Right cardiac atrium (tissue), 5 donors: ENCODE measurements at regions not wholly inside any gene's neighbourhood (a gene's known extent, or its start where the extent isn't known, plus 50 kb on each side); places are given as distances from the start of the nearest gene placed in this dataset.
A peak's percentile ranks its signal among the peaks of the same experiment; 100 is the strongest.

Experiments
- ATAC-seq, 2 donors: fragments of 200-7000 bp; cut with Tn5 transposase; one replicate each; pipeline versions ENCODE4 v1.8.0 to v1.9.1; 2020; ENCODE audit warnings: moderate library complexity in 2 of 2, mild to moderate bottlenecking in 1 of 2
- DNase-seq, 3 donors: peaks; one replicate each; pipeline ENCODE4 v3.0.0-alpha.2; 2020
- H3K27ac ChIP-seq: one replicate; pipeline ENCODE4 v1.5.1; 2013; ENCODE audit warnings: mild to moderate bottlenecking, low read length, control low read depth, moderate library complexity
- H3K27me3 ChIP-seq: one replicate; pipeline ENCODE4 v1.6.1; 2013; ENCODE audit not compliant: control insufficient read depth, insufficient read depth
- H3K4me1 ChIP-seq: one replicate; pipeline ENCODE4 v1.6.1; 2013; ENCODE audit warnings: low read length; ENCODE audit not compliant: control insufficient read depth, insufficient read depth
- H3K4me3 ChIP-seq: one replicate; pipeline ENCODE4 v1.5.1; 2013; ENCODE audit warnings: low read length, control low read depth
- H3K9me3 ChIP-seq: one replicate; pipeline ENCODE4 v1.6.1; 2013; ENCODE audit warnings: low read length; ENCODE audit not compliant: control insufficient read depth
- WGBS: extraction: QIAGEN DNeasy Blood & Tissue Kit; methylation state at CpG from one replicate; pipeline ENCODE4 v1.1.7; 2013; 5-methylcytosine and 5-hydroxymethylcytosine counted together
- intact Hi-C, 4 donors: fragments of 100-400 bp; cut with DNase I; formaldehyde crosslinking; loops; one replicate each; pipeline versions ENCODE4 v1.11.0 to v1.14.0; 2022 to 2023
- donor health status: healthy with polysubstance abuse.
- donor health status: DM: no; HTN: yes; CAD: no.
- donor health status: DM: no; HTN: no; CAD: no.
- donor health status: DM: no; HTN: yes; CAD: no; lungs with severe emphysema.
- donor health status: DM: yes; HTN: yes; CAD: no.

GRCh38 chr6:167424060-167424673 is 99.3 kb downstream of the TTLL2 start:
- Histone ChIP-seq H3K9me3 (no peaks in the 10 kb centered on the region), H3K4me1 (no peaks in the 10 kb centered on the region), H3K4me3 (no peak overlapping the region), H3K27ac (no peak overlapping the region), H3K27me3 (no peaks in the 10 kb centered on the region)
- DNase-seq (no peak), ATAC-seq (peak in 1 of 2 donors; percentile 47)
- intact Hi-C loops, result no loop called here
- WGBS, result 83% methylated on average over 22 of the region's 22 CpGs

GRCh38 chr6:167424700-167425099 is 99.8 kb downstream of the TTLL2 start:
- Histone ChIP-seq H3K9me3 (no peaks in the 10 kb centered on the region), H3K4me1 (no peaks in the 10 kb centered on the region), H3K27ac (no peak overlapping the region), H3K27me3 (no peaks in the 10 kb centered on the region), H3K4me3 (no peak overlapping the region)
- ATAC-seq (no peak), DNase-seq (no peak)
- whole genome bisulfite sequencing, result 94% methylated on average over 9 of the region's 9 CpGs
- intact Hi-C loops, result no loop called here

- Histone ChIP-seq H3K27ac (no peak overlapping the region), H3K4me1 (no peaks in the 10 kb centered on the region), H3K27me3 (no peaks in the 10 kb centered on the region), H3K4me3 (no peak overlapping the region), H3K9me3 (no peaks in the 10 kb centered on the region)
- intact Hi-C loops, result no loop called here
- ATAC-seq, result no peak
- 36% methylated on average over 5 of the region's 5 CpGs for WGBS
- DNase-seq, result no peak
Observed at GRCh38 chr6:167426084-167426483, 101.2 kb downstream of the TTLL2 start.

- 60% methylated on average over 5 of the region's 5 CpGs for WGBS
- intact Hi-C loops, result no loop called here
- Histone ChIP-seq H3K27ac (no peak overlapping the region), H3K4me3 (no peak overlapping the region), H3K9me3 (no peaks in the 10 kb centered on the region), H3K27me3 (no peaks in the 10 kb centered on the region), H3K4me1 (no peaks in the 10 kb centered on the region)
- no peak for DNase-seq
- ATAC-seq, result no peak
Observed at GRCh38 chr6:167426651-167427050, 101.8 kb downstream of the TTLL2 start.

GRCh38 chr6:167428664-167429333 is 103.9 kb downstream of the TTLL2 start:
- 91% methylated on average over 4 of the region's 4 CpGs for WGBS
- DNase-seq, result no peak

GRCh38 chr6:167429353-167429752 is 104.5 kb downstream of the TTLL2 start:
- WGBS, result 94% methylated on average over 4 of the region's 4 CpGs
- Histone ChIP-seq H3K27ac (no peak overlapping the region), H3K4me1 (no peaks in the 10 kb centered on the region), H3K9me3 (no peaks in the 10 kb centered on the region), H3K4me3 (no peak overlapping the region), H3K27me3 (no peaks in the 10 kb centered on the region)
- no peak for DNase-seq
- intact Hi-C loops, result no loop called here
- ATAC-seq, result no peak

More at GRCh38 chr6:167428664-167429333, 103.9 kb downstream of the TTLL2 start:
- intact Hi-C loops, result no loop called here
- Histone ChIP-seq H3K4me1 (no peaks in the 10 kb centered on the region), H3K27me3 (no peaks in the 10 kb centered on the region), H3K9me3 (no peaks in the 10 kb centered on the region), H3K4me3 (no peak overlapping the region), H3K27ac (no peak overlapping the region)
- ATAC-seq, result no peak

GRCh38 chr6:167435209-167435728 is 110.4 kb downstream of the TTLL2 start:
- Histone ChIP-seq H3K4me1 (no peaks in the 10 kb centered on the region), H3K4me3 (no peak overlapping the region), H3K27me3 (no peaks in the 10 kb centered on the region), H3K9me3 (no peaks in the 10 kb centered on the region), H3K27ac (no peak overlapping the region)
- ATAC-seq (no peak), DNase-seq (no peak)
- intact Hi-C loops, result no loop called here
- WGBS, result 90% methylated on average over 16 of the region's 16 CpGs

- H3K27ac ChIP-seq, result no peak overlapping the region
- no peaks in the 10 kb centered on the region for H3K4me1 ChIP-seq
- intact Hi-C loops, result no loop called here
- H3K9me3 ChIP-seq, result no peaks in the 10 kb centered on the region
- DNase-seq (no peak), ATAC-seq (no peak)
- WGBS, result 62% methylated on average over 9 of the region's 9 CpGs
- H3K27me3 ChIP-seq, result no peaks in the 10 kb centered on the region
- H3K4me3 ChIP-seq, result no peak overlapping the region
Observed at GRCh38 chr6:167437888-167438484, 113.1 kb downstream of the TTLL2 start.

GRCh38 chr6:167441715-167442206 is 116.9 kb downstream of the TTLL2 start:
- no peaks in the 10 kb centered on the region for H3K27me3 ChIP-seq
- no peaks in the 10 kb centered on the region for H3K4me1 ChIP-seq
- WGBS, result 44% methylated on average over 9 of the region's 9 CpGs
- intact Hi-C loops, result no loop called here
- DNase-seq (no peak), ATAC-seq (peak; percentile 33 to 66)
- no peak overlapping the region for H3K27ac ChIP-seq
- H3K9me3 ChIP-seq, result no peaks in the 10 kb centered on the region
- no peak overlapping the region for H3K4me3 ChIP-seq

- Histone ChIP-seq H3K4me3 (no peak overlapping the region), H3K27ac (no peak overlapping the region), H3K27me3 (no peaks in the 10 kb centered on the region), H3K4me1 (no peaks in the 10 kb centered on the region), H3K9me3 (no peaks in the 10 kb centered on the region)
- DNase-seq, result no peak
- ATAC-seq, result peak in 1 of 2 donors; percentile 16
- 60% methylated on average over 7 of the region's 7 CpGs for WGBS
- intact Hi-C loops, result no loop called here
Observed at GRCh38 chr6:167442245-167442644, 117.4 kb downstream of the TTLL2 start.
